OCI-LY7 (cell line): ENCODE measurements at regions not wholly inside any gene's neighbourhood (a gene's known extent, or its start where the extent isn't known, plus 50 kb on each side); places are given as distances from the start of the nearest gene placed in this dataset.

Experiments used
- EZH2phosphoT487 ChIP-seq: fragments of 200-600 bp; sonication (generic); IDR thresholded peaks from 2 replicates; pipeline ENCODE4 v1.6.1; 2018; ENCODE audit warnings: low read depth, borderline replicate concordance, mild to moderate bottlenecking, mixed run types, antibody characterized with exemption, low read length, moderate library complexity, mixed read lengths
- TF ChIP-seq, protein P1 (sequence below): fragments of 200-600 bp; sonication (generic); conservative IDR thresholded peaks from 2 replicates; pipeline ENCODE4 v1.5.1; 2014; ENCODE audit warnings: mild to moderate bottlenecking, antibody characterized with exemption, low read length, moderate library complexity, mixed read lengths

DNA sequence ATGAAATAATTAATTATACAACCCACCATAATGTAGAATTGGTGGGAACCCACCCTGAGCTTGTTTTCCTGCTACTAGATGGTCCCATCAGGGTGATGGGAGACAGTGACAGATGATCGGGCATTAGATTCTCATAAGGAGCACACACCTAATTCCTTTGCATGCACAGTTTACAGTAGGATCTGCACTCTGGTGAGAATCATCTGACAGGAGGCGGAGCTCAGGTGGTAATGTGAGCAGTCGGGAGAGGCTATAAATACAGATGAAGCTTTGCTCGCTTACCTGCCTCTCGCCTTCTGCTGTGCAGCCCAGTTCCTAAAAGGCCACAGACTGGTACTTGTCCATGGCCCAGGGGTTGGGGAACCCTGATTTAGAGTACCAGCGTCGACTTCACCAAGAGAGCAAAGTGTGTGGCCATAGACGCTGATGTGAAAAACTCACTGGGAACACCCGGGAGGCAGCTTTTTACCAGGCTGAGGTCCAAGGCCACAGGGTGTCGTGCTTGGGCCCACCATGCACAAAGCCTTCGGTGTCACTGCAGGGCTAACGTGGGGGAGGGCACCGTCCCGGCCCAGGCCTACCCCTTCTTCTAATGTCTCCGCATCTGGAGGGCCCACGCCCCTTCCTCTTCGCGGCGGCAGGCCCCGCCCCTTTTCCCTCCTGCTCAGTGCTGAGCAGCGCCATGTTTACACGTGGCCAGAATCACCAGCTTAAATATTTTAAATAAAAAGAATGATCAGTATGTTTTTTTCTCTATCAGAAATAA is 296.8 kb upstream of the HDAC4 start:
- TF ChIP-seq, protein P1, sequence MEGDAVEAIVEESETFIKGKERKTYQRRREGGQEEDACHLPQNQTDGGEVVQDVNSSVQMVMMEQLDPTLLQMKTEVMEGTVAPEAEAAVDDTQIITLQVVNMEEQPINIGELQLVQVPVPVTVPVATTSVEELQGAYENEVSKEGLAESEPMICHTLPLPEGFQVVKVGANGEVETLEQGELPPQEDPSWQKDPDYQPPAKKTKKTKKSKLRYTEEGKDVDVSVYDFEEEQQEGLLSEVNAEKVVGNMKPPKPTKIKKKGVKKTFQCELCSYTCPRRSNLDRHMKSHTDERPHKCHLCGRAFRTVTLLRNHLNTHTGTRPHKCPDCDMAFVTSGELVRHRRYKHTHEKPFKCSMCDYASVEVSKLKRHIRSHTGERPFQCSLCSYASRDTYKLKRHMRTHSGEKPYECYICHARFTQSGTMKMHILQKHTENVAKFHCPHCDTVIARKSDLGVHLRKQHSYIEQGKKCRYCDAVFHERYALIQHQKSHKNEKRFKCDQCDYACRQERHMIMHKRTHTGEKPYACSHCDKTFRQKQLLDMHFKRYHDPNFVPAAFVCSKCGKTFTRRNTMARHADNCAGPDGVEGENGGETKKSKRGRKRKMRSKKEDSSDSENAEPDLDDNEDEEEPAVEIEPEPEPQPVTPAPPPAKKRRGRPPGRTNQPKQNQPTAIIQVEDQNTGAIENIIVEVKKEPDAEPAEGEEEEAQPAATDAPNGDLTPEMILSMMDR = no peak
- TF ChIP-seq EZH2phosphoT487 = no peak
